ENCODE measurements at regions not wholly inside any gene's neighbourhood (a gene's known extent, or its start where the extent isn't known, plus 50 kb on each side); places are given as distances from the start of the nearest gene placed in this dataset.

GRCh38 chr13:105139380-105140285 is 1395.8 kb downstream of the EFNB2 start:
- Histone ChIP-seq H3K36me3 (no peaks in the 10 kb centered on the region), H3K27ac (peak overlapping the region in 2 of 3 donors; percentile 6 to 31), H3K4me3 (replicated peaks in 1 of 3) (peak overlapping the region in 2 of 3 donors; percentile 9 to 16), H3K27me3 (no peaks in the 10 kb centered on the region), H3K4me1 (no peaks in the 10 kb centered on the region), H3K9me3 (no peaks in the 10 kb centered on the region)
- peak; percentile 23 to 47 for DNase-seq
- WGBS, 2 donors, result 61 to 66% methylated on average over 20 of the region's 20 CpGs
- TF ChIP-seq CTCF (IDR thresholded peaks at IDR 0.05) (peak in 2 of 6 experiments; percentile 7 to 9), POLR2A (IDR thresholded peaks at IDR 0.05) (no peak)
- intact Hi-C loops (cut with DNase I), result no loop called here

GRCh38 chr13:105139048-105139379 is 1396.4 kb downstream of the EFNB2 start:
- Histone ChIP-seq H3K9me3 (no peaks in the 10 kb centered on the region), H3K4me3 (replicated peaks in 1 of 3) (no peak overlapping the region), H3K4me1 (no peaks in the 10 kb centered on the region), H3K36me3 (no peaks in the 10 kb centered on the region), H3K27ac (no peak overlapping the region), H3K27me3 (no peaks in the 10 kb centered on the region)
- DNase-seq, result no peak
- 80 to 82% methylated on average over 3 of the region's 3 CpGs for WGBS, 2 donors
- TF ChIP-seq POLR2A (IDR thresholded peaks at IDR 0.05), result no peak
- TF ChIP-seq CTCF (IDR thresholded peaks at IDR 0.05), result no peak
- intact Hi-C loops (cut with DNase I), result no loop called here

- Histone ChIP-seq H3K4me3 (replicated peaks in 1 of 3) (no peak overlapping the region), H3K4me1 (no peaks in the 10 kb centered on the region), H3K27ac (no peak overlapping the region), H3K9me3 (no peaks in the 10 kb centered on the region), H3K36me3 (no peaks in the 10 kb centered on the region), H3K27me3 (no peaks in the 10 kb centered on the region)
- DNase-seq, result no peak
- TF ChIP-seq CTCF (IDR thresholded peaks at IDR 0.05), result no peak
- TF ChIP-seq POLR2A (IDR thresholded peaks at IDR 0.05), result no peak
- intact Hi-C loops (cut with DNase I), result no loop called here
- WGBS, 2 donors, result 61 to 67% methylated on average over 3 of the region's 3 CpGs
Observed at GRCh38 chr13:105135852-105136615, 1399.4 kb downstream of the EFNB2 start.

DNA sequence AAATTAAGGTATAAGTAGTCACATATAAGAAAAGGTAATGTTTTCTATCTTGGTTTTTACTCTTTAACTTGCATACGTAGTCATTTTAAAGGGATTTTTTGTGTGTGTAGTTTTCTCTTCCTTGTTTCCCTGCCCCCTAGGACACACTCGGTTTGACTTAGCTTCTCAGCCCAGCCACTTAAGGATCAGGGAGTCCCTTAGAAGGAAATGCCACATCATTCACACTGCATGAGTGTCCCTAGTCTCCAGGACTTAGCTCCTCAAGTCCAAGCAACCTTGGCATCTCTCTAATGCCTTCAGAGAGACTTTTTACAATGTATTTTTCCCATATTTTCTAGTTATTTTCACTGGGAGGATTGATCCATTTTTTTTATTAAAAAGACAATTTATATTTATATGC is 1407.7 kb downstream of the EFNB2 start:
- Histone ChIP-seq H3K4me3 (replicated peaks in 1 of 3) (no peak overlapping the region), H3K4me1 (no peaks in the 10 kb centered on the region), H3K27me3 (no peaks in the 10 kb centered on the region), H3K9me3 (no peaks in the 10 kb centered on the region), H3K36me3 (no peaks in the 10 kb centered on the region), H3K27ac (no peak overlapping the region)
- 43 to 44% methylated on average over 2 of the region's 2 CpGs for WGBS, 2 donors
- TF ChIP-seq POLR2A (IDR thresholded peaks at IDR 0.05) (no peak), CTCF (IDR thresholded peaks at IDR 0.05) (no peak)
- intact Hi-C loops (cut with DNase I), result no loop called here
- DNase-seq, result no peak

- H3K4me3 ChIP-seq (replicated peaks in 1 of 3), result no peak overlapping the region
- no peak overlapping the region for H3K27ac ChIP-seq
- no peaks in the 10 kb centered on the region for H3K9me3 ChIP-seq
- intact Hi-C loops (cut with DNase I), result no loop called here
- no peak for TF ChIP-seq POLR2A (IDR thresholded peaks at IDR 0.05)
- no peak for TF ChIP-seq CTCF (IDR thresholded peaks at IDR 0.05)
- H3K36me3 ChIP-seq, result no peaks in the 10 kb centered on the region
- no peaks in the 10 kb centered on the region for H3K27me3 ChIP-seq
- no peaks in the 10 kb centered on the region for H3K4me1 ChIP-seq
- DNase-seq, result no peak
- 82 to 90% methylated on average over 4 of the region's 4 CpGs for WGBS, 2 donors
Observed at GRCh38 chr13:105121221-105121620, 1414.2 kb downstream of the EFNB2 start.

Data from thyroid gland (tissue), 4 donors.